GM19455 (cell line): ENCODE measurements at regions not wholly inside any gene's neighbourhood (a gene's known extent, or its start where the extent isn't known, plus 50 kb on each side); places are given as distances from the start of the nearest gene placed in this dataset.
"Not testable (repeated sequence)": the region's sequence is repeated elsewhere in the genome, so short reads cannot be mapped to it uniquely, and the experiment has no call there.

Experiments
- ATAC-seq: cut with Tn5 transposase; IDR thresholded peaks from one replicate; pipeline ENCODE4 v1.9.1; 2021; ENCODE audit not compliant: unreplicated experiment

GRCh38 chr2:51994123-51994763, 962.3 kb upstream of the NRXN1 start:
- ATAC-seq: no peak

- no peak for ATAC-seq
Observed at GRCh38 chr2:51990684-51991083, 958.8 kb upstream of the NRXN1 start.

GRCh38 chr2:51986101-51986500, 954.2 kb upstream of the NRXN1 start:
- no peak for ATAC-seq

- ATAC-seq: no peak
Observed at GRCh38 chr2:51981783-51982182, 949.9 kb upstream of the NRXN1 start.

GRCh38 chr2:51976623-51977022, 944.7 kb upstream of the NRXN1 start:
- ATAC-seq: no peak

GRCh38 chr2:51971136-51971535, 939.2 kb upstream of the NRXN1 start:
- ATAC-seq: no peak

GRCh38 chr2:51969347-51969746, 937.4 kb upstream of the NRXN1 start:
- no peak for ATAC-seq

GRCh38 chr2:51960841-51961335, 929.0 kb upstream of the NRXN1 start:
- no peak for ATAC-seq

- no peak for ATAC-seq
Observed at GRCh38 chr2:51960281-51960680, 928.3 kb upstream of the NRXN1 start.

- ATAC-seq: no peak
Observed at GRCh38 chr2:51959696-51960095, 927.8 kb upstream of the NRXN1 start.

- ATAC-seq: no peak
Observed at GRCh38 chr2:51953931-51954330, 922.0 kb upstream of the NRXN1 start.

GRCh38 chr2:51921076-51921475, 889.1 kb upstream of the NRXN1 start:
- no peak for ATAC-seq

GRCh38 chr2:51920509-51920908, 888.6 kb upstream of the NRXN1 start:
- ATAC-seq: no peak

GRCh38 chr2:51919395-51919794, 887.5 kb upstream of the NRXN1 start:
- no peak for ATAC-seq

- ATAC-seq: no peak
Observed at GRCh38 chr2:51918113-51918512, 886.2 kb upstream of the NRXN1 start.

- ATAC-seq: no peak
Observed at GRCh38 chr2:51903728-51904127, 871.8 kb upstream of the NRXN1 start.

GRCh38 chr2:51899643-51900042, 867.7 kb upstream of the NRXN1 start:
- ATAC-seq: no peak

- not testable (repeated sequence) for ATAC-seq
Observed at GRCh38 chr2:51894584-51894983, 862.7 kb upstream of the NRXN1 start.

- no peak for ATAC-seq
Observed at GRCh38 chr2:51888120-51888519, 856.2 kb upstream of the NRXN1 start.

GRCh38 chr2:51881673-51882072, 849.7 kb upstream of the NRXN1 start:
- no peak for ATAC-seq

GRCh38 chr2:51880153-51880552, 848.2 kb upstream of the NRXN1 start:
- no peak for ATAC-seq

GRCh38 chr2:51866361-51866760, 834.4 kb upstream of the NRXN1 start:
- no peak for ATAC-seq

GRCh38 chr2:51859260-51859659, 827.3 kb upstream of the NRXN1 start:
- ATAC-seq: no peak
